K562 (cell line): ENCODE measurements at regions not wholly inside any gene's neighbourhood (a gene's known extent, or its start where the extent isn't known, plus 50 kb on each side); places are given as distances from the start of the nearest gene placed in this dataset.

Experiments
- C11orf30 ChIP-seq: fragments of 450-650 bp; IDR thresholded peaks from 2 replicates; pipeline ENCODE4 v1.6.1; 2016; ENCODE audit warnings: low read depth, mild to moderate bottlenecking
- CEBPZ ChIP-seq: fragments of 150-350 bp; IDR thresholded peaks from 2 replicates; pipeline ENCODE4 v1.6.1; 2014; ENCODE audit warnings: low read depth, mild to moderate bottlenecking, low read length, borderline replicate concordance
- CTBP1 ChIP-seq: fragments of 450-650 bp; IDR thresholded peaks from 2 replicates; pipeline ENCODE4 v1.6.1; 2016; ENCODE audit warnings: borderline replicate concordance
- ELK3 ChIP-seq: fragments of 450-650 bp; formaldehyde crosslinking; IDR thresholded peaks from 2 replicates; pipeline ENCODE4 v1.4.0; 2020; ENCODE audit warnings: mild to moderate bottlenecking
- FOSL1 ChIP-seq: fragments of 200-800 bp; sonication (Bioruptor generic); conservative IDR thresholded peaks from 2 replicates; pipeline ENCODE4 v1.6.1; 2016; ENCODE audit warnings: missing genetic modification characterization, missing compliant biosample characterization
- HDAC8 ChIP-seq: fragments of 450-650 bp; IDR thresholded peaks from 2 replicates; pipeline ENCODE4 v1.6.1; 2016; ENCODE audit warnings: mild to moderate bottlenecking, missing genetic modification characterization, moderate library complexity, missing compliant biosample characterization
- HNRNPUL1 ChIP-seq: fragments of 200-400 bp; formaldehyde crosslinking; IDR thresholded peaks from 2 replicates; pipeline ENCODE4 v1.6.1; 2017; ENCODE audit warnings: low read length
- HOMEZ ChIP-seq: fragments of 250-450 bp; sonication (Bioruptor Pico); IDR thresholded peaks from 2 replicates; pipeline ENCODE4 v1.4.0; 2020; ENCODE audit warnings: mild to moderate bottlenecking, moderate library complexity
- MAFG ChIP-seq: fragments of 450-650 bp; conservative IDR thresholded peaks from 2 replicates; pipeline ENCODE4 v1.6.1; 2016; ENCODE audit warnings: missing genetic modification characterization, missing compliant biosample characterization
- MAFK ChIP-seq: IDR thresholded peaks from 2 replicates; pipeline ENCODE4 v1.6.1; 2011; ENCODE audit warnings: low read length, improper control_type of control experiment
- NFE2 ChIP-seq: IDR thresholded peaks from 2 replicates; pipeline ENCODE4 v1.6.1; 2014; ENCODE audit warnings: antibody characterized with exemption, low read depth
- ZNF445 ChIP-seq: fragments of 250-450 bp; sonication (Bioruptor Pico); IDR thresholded peaks from 2 replicates; pipeline ENCODE4 v1.4.0; 2020; ENCODE audit warnings: low read depth, mild to moderate bottlenecking, moderate library complexity
- TF ChIP-seq, protein P1 (sequence below), 2 experiments: IDR thresholded peaks; 2 replicates each; pipeline ENCODE4 v1.6.1; 2011; ENCODE audit warnings: borderline replicate concordance in 1 of 2, control low read depth in 1 of 2, low read depth in 1 of 2, low read length in 1 of 2, mild to moderate bottlenecking in 1 of 2, mixed read lengths in 1 of 2, moderate library complexity in 1 of 2; ENCODE audit not compliant: insufficient read depth in 1 of 2, insufficient read length in 1 of 2, poor library complexity in 1 of 2, severe bottlenecking in 1 of 2; ENCODE audit errors: extremely low read depth in 1 of 2

GRCh38 chr17:33914125-33914524, 341.0 kb upstream of the CCL2 start (continued):
- TF ChIP-seq HOMEZ (CRISPR knock-in tag) (no peak), HDAC8 (tag) (no peak), ELK3 (CRISPR knock-in tag) (no peak), ZNF445 (no peak), CEBPZ (no peak), MAFK (peak; percentile 36; the same call in 1 of the 2 replicates), NFE2 (peak; percentile 75), C11orf30 (peak; percentile 72), FOSL1 (peak; percentile 33; the same call in 1 of the 2 replicates), MAFG (tag) (peak; percentile 43; the same call in 1 of the 2 replicates), HNRNPUL1 (no peak), CTBP1 (peak; percentile 29; the same call in 1 of the 2 replicates)
- TF ChIP-seq, protein P1, sequence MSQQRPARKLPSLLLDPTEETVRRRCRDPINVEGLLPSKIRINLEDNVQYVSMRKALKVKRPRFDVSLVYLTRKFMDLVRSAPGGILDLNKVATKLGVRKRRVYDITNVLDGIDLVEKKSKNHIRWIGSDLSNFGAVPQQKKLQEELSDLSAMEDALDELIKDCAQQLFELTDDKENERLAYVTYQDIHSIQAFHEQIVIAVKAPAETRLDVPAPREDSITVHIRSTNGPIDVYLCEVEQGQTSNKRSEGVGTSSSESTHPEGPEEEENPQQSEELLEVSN (IDR thresholded peaks at IDR 0.05; ENCODE audit: borderline replicate concordance in 1 of 2, extremely low read depth in 1 of 2, insufficient read depth in 1 of 2, insufficient read length in 1 of 2, low read depth in 1 of 2, low read length in 1 of 2, poor library complexity in 1 of 2, severe bottlenecking in 1 of 2): no peak
